Right lobe of liver (tissue), 4 donors: ENCODE measurements at regions not wholly inside any gene's neighbourhood (a gene's known extent, or its start where the extent isn't known, plus 50 kb on each side); places are given as distances from the start of the nearest gene placed in this dataset.

Experiments used
- POLR2A ChIP-seq: fragments of 450-650 bp; IDR thresholded peaks from one replicate; pipeline ENCODE4 v1.6.1; 2017; ENCODE audit warnings: antibody characterized with exemption, mild to moderate bottlenecking
- TF ChIP-seq, protein P1 (sequence below), 4 donors: fragments of 200-600 bp in 3 of 4; fragments of 450-650 bp in 1 of 4; IDR thresholded peaks; one replicate each; pipeline versions ENCODE4 v1.5.1 to v1.8.0; 2016 to 2022; ENCODE audit warnings: antibody characterized with exemption in 4 of 4, mild to moderate bottlenecking in 2 of 4
- donor health status: DM: no; HTN: no; CAD: no.
- donor health status: DM: no; HTN: no; CAD: no.
- donor health status: DM: no; HTN: yes; CAD: no.

DNA sequence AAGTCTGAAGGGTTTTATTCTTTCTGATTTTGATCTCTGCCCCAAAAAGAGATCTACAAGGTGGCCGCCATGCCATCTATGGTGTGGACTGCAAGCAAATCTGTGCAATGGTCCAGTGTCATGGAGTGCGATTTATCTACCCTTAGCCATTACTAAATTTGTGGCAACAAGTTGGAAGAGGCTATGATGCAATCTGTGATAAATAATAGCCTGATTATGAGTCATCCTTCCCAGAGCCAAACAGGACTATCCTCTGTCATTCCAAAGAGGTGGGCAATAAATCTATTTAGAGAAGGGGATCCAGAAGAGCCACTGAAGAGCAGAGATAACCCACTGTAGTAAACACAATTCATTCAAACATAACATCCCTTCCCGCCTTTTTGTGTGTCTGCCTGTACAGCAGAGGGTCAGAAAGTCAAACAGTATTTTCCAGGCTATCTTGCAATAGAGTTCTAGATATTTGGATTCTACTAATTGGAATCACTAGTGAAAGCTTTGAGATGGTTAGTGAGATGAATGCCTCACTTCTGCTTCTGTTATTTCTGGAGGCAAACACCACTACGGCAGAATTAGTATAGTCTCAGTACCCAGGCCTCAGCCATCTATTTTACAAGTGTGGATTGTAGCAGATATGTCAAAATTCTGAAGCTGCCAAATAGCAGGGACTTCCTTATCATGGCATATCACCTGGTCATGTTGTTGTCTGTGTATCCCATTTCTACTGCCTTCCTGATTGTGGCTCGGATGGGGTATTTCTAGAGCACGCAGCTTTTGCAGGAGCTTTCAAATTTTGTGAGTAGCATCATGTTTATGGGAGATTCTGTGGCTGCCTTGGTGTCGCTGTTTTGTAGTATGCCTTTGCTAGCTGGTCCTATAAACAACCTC is 192.0 kb downstream of the SMIM20 start:
- TF ChIP-seq POLR2A = no peak
- TF ChIP-seq, protein P1, sequence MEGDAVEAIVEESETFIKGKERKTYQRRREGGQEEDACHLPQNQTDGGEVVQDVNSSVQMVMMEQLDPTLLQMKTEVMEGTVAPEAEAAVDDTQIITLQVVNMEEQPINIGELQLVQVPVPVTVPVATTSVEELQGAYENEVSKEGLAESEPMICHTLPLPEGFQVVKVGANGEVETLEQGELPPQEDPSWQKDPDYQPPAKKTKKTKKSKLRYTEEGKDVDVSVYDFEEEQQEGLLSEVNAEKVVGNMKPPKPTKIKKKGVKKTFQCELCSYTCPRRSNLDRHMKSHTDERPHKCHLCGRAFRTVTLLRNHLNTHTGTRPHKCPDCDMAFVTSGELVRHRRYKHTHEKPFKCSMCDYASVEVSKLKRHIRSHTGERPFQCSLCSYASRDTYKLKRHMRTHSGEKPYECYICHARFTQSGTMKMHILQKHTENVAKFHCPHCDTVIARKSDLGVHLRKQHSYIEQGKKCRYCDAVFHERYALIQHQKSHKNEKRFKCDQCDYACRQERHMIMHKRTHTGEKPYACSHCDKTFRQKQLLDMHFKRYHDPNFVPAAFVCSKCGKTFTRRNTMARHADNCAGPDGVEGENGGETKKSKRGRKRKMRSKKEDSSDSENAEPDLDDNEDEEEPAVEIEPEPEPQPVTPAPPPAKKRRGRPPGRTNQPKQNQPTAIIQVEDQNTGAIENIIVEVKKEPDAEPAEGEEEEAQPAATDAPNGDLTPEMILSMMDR (IDR thresholded peaks at IDR 0.05) = no peak
